ENCODE measurements at regions not wholly inside any gene's neighbourhood (a gene's known extent, or its start where the extent isn't known, plus 50 kb on each side); places are given as distances from the start of the nearest gene placed in this dataset.

GRCh38 chr3:16803019-16803418 lies 81.7 kb upstream of the PLCL2 start:
- in situ Hi-C loops (cut with HindIII; ENCODE audit: low sequenced_read_pairs): no loop called here

DNA sequence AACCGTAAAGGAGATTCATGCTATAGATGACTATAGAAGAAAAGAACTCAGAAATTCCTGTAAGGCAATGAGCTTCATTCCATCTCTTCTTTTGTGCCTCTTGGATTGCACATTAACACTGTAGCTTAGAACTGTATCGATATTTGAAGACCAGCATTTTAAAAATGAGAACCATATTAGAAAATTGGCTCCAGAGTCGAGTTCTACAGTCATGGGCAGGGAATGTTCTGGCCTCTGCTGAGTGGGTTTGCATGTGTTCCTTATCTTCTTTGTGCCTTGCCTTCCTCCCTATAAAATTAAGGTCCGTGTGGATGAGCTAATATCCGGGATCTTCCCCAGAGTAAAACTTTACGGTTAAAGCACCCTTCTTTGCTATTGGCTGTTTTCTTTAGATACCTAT lies 77.4 kb upstream of the PLCL2 start:
- in situ Hi-C loops (cut with HindIII; ENCODE audit: low sequenced_read_pairs): no loop called here

- in situ Hi-C loops (cut with HindIII; ENCODE audit: low sequenced_read_pairs): no loop called here
These were observed 76.2 kb upstream of the PLCL2 start for GRCh38 chr3:16808393-16809107.

DNA sequence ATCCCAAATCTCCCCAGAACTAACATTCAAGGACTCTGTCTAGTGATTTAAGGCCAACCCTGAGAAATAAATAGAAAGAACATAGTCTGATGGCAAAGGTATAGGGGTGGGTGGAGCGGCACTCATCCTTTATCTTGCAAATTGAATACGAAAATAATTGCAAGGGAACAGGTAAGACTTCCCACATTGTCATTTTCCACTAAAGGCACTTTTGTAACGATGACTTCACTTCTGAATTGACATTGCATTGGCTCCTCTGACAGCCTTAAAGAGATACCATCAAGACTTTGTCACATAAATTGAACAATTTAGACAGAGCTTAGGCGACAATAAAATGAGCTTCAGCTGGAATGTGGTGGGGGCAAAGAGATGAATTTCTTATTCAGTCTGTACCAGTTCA lies 75.3 kb upstream of the PLCL2 start:
- in situ Hi-C loops (cut with HindIII; ENCODE audit: low sequenced_read_pairs): no loop called here

- in situ Hi-C loops (cut with HindIII; ENCODE audit: low sequenced_read_pairs): no loop called here
These were observed 74.8 kb upstream of the PLCL2 start for GRCh38 chr3:16809993-16810392.

DNA sequence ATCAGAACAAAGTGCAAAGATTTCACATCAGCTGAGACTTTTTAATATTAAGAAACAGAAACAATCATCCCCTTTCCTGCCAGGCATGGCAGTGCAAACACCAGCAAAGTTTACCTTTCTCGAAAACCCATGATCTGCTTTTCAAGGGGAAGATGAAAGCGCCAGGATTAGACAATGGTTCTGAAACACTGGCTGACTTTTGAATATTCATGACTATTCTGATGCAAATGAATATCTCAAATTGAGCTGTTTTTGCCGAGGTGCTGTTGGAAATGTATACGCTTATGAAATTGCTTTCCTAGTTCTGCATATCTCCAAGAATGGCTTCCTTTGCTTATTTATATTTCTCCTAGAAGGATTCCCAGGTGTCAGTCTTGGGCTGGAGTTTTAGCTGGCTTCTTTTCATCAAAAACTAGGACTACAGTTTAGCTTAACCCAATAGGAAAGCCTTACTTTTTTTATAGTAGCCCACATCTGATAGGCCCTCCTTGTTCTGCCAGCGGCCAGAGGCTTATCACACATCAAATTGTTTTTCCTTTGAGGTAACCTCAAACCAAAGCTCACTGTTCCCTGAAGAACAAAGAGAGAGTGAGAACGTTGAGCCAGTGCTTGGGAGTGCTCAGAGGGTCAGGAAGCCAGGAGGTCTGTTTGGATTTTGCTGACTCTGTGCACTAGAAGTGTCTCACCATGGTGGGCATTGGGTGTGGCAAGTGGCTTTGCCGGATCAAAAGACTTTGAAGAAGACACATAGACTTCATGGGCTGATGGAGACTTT lies 74.0 kb upstream of the PLCL2 start:
- in situ Hi-C loops (cut with HindIII; ENCODE audit: low sequenced_read_pairs): no loop called here

GRCh38 chr3:16811950-16812349 lies 72.8 kb upstream of the PLCL2 start:
- in situ Hi-C loops (cut with HindIII; ENCODE audit: low sequenced_read_pairs): no loop called here

GRCh38 chr3:16813336-16813735 lies 71.4 kb upstream of the PLCL2 start:
- in situ Hi-C loops (cut with HindIII; ENCODE audit: low sequenced_read_pairs): no loop called here

DNA sequence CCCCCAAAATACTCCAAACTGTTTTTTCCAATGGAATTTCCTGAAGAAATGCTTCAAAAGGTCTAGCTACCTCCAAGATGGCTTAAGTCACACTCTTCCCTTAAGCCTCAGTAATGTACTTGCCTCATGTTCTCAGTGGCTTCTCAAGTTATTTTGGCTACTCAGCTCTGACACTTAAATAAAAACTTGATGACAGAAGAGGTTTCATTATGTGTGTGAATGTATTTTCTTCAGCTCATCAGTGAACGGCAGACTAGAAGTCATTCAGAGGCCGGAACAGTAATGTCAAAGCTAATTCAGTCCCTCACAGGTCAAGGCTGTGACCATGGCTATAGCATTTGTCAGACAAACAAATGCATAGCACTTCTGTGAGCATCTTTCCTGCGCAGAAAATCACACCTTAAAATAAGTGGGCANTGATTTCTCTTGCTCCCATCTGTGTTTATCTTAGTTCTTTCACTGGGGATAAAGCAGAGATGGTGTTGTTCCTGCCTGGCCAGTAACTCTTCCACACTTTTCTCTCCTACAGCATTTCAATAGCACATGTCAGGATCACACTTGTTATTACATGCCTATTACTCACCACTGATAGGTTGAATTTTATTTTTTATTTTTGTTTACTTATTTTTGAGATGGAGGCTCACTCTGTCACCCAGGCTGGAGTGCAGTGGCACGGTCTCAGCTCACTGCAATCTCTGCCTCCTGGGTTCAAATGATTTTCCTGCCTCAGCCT lies 68.5 kb upstream of the PLCL2 start:
- in situ Hi-C loops (cut with HindIII; ENCODE audit: low sequenced_read_pairs): no loop called here

DNA sequence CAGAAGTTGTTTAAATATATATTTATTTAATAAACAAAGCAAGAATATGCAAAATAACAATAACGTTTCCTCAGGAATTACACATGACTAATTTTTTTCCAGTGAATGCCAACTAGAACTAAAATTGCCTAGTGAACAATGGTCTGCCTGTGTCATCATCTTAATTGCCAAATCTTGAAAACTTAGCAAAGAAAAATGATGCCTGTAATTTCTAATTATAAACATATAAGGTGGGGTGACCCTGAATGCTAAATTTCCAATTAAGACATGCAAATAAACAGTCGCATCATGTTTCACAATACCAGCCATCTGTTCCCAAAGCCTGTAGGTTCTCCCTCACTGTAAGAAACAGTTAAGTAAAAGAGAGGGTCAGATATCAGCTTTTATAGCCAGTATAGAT lies 67.6 kb upstream of the PLCL2 start:
- in situ Hi-C loops (cut with HindIII; ENCODE audit: low sequenced_read_pairs): no loop called here

DNA sequence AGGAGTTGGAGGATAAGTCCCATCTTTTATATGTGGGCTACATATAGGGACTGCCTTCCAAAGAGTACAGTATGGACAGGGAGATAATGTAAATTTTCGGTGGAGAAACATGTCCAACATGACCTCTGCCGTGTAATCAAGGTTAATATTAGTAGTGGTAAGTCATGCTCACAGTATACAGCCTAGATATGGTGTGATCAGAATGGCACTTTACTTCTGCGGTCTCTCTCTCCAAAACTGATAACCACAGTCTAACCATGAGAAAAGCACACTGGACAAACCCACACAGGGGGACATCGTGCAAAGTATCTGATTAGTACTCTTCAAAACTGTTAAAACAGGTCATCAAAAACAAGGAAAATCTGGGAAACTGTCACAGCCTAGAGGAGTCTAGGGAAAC lies 66.6 kb upstream of the PLCL2 start:
- in situ Hi-C loops (cut with HindIII; ENCODE audit: low sequenced_read_pairs): no loop called here

DNA sequence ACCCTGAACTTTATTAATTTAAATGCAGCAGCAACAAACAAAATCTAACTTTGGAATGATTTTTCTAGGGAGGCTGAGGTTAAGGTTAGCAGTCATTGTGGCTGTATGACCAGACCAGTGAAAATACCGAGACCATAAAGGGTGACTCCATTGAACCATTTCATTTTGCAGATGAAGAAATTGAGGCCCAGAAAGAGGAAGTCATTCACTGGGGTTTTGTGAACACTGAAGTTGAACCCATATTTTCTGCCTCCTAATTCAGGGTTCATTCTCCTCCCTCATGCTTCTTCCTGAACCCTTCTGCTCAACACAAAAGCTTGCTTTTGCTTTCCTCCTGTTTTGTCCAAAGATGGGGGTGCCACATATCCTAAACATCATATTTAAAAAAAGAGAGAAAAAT lies 65.8 kb upstream of the PLCL2 start:
- in situ Hi-C loops (cut with HindIII; ENCODE audit: low sequenced_read_pairs): no loop called here

- in situ Hi-C loops (cut with HindIII; ENCODE audit: low sequenced_read_pairs): no loop called here
These were observed 64.3 kb upstream of the PLCL2 start for GRCh38 chr3:16820485-16820884.

DNA sequence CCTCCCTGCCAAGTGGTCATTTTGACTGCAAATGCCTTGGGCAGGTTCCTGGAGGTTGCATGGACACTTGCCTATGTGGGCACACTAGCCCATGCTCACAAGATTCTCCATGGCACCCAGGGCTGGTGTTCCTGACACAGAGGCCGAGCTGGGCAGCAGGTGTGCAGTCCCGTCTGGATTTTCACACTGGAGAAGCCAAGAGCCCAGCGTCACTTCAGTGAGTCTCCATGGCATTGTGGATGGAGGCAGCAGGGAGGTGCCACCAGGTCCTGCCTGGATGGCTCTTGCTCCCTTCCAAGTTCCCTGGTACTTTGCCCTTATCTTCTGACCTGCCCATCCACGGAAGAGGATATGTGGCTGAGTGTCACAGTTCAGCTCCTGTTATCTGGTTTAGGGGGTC lies 63.7 kb upstream of the PLCL2 start:
- in situ Hi-C loops (cut with HindIII; ENCODE audit: low sequenced_read_pairs): no loop called here

DNA sequence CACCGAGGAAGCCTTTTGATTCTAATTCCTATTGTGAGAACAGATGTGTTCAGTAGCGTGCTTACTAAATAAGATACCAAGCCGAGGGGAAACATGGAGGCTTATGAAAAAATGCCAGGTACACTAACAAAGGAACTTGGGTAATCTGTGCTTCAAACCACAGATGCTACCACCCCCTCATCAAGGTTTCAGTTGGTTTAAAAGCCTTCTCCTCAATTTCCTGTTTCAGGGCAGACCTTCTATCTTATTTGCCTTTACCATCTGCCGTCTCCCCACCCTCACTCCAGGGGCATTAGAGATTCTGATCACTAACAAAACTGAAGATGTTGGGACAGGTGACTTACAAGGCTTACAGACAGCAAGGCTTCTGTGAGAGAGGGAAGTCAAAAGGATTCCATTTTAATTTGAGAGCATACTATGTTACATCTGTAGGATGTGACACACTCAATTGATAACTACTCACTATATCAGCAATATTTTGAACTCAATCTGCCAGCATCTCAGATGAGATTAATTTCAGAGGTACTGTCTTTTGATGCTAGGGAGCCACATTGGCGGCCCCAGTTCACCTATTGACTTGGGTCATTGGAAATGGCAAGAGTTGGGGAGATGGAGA lies 60.6 kb upstream of the PLCL2 start:
- in situ Hi-C loops (cut with HindIII; ENCODE audit: low sequenced_read_pairs): no loop called here

- in situ Hi-C loops (cut with HindIII; ENCODE audit: low sequenced_read_pairs): no loop called here
These were observed 59.0 kb upstream of the PLCL2 start for GRCh38 chr3:16825617-16826204.

DNA sequence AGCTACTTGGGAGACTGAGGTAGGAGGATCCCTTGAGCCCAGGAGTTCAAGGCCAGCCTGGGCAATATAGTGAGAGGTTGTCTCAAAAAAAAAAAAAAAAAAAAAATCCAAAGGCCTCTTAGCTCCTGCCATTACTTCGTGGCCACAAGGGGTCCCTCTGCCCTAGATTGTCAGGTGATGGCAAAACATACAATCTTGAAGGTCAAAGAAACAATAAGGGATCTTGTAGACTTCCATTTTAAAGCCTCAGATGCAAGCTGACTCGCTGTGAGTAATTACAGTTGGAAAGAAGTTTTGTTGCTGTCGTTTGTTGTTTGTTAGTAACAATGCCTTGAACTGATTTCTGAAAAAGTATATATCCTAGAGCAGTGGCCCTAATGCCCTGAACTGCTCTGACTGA lies 55.9 kb upstream of the PLCL2 start:
- in situ Hi-C loops (cut with HindIII; ENCODE audit: low sequenced_read_pairs): no loop called here

DNA sequence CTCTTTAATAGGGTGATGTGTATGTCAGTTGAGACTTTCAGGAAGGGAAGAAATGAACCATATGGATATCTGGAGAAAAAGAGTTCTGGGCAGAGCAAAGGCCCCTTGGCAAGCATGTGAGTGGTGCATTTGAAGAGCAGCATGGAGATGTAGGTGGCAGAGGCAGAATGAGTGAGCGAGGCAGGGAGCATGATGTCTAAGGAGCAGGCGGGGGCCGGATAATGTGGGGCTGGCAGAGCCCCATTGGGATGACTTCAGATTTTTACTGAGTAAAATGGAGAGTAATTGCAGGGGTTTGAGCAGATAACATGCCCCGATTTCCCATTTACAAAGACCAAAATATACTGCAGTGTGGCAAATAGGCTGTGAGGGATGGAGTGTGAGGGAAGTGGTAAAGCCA lies 52.9 kb upstream of the PLCL2 start:
- in situ Hi-C loops (cut with HindIII; ENCODE audit: low sequenced_read_pairs): no loop called here

- in situ Hi-C loops (cut with HindIII; ENCODE audit: low sequenced_read_pairs): no loop called here
These were observed 50.5 kb upstream of the PLCL2 start for GRCh38 chr3:16834214-16834613.

GRCh38 chr3:16834753-16835152 lies 50.0 kb upstream of the PLCL2 start:
- in situ Hi-C loops (cut with HindIII; ENCODE audit: low sequenced_read_pairs): no loop called here

Data from endothelial cell of hepatic sinusoid (primary cell).